ENCODE measurements at regions not wholly inside any gene's neighbourhood (a gene's known extent, or its start where the extent isn't known, plus 50 kb on each side); places are given as distances from the start of the nearest gene placed in this dataset.
"Not testable (repeated sequence)": the region's sequence is repeated elsewhere in the genome, so short reads cannot be mapped to it uniquely, and the experiment has no call there.

GRCh38 chr2:91839904-91840868 lies 3031.0 kb upstream of the TEKT4 start:
- Histone ChIP-seq H3K79me2 (ENCODE audit: control insufficient read depth, low read length) (no peaks in the 10 kb centered on the region), H4K20me1 (ENCODE audit: control insufficient read depth, insufficient read depth, low read depth, low read length) (no peaks in the 10 kb centered on the region), H3K4me1 (ENCODE audit: control insufficient read depth, low read length) (no peaks in the 10 kb centered on the region), H3K4me3 (ENCODE audit: low read length) (no peak overlapping the region), H3K4me2 (ENCODE audit: low read length) (no peak overlapping the region), H3F3A (ENCODE audit: control insufficient read depth, insufficient read depth) (no peaks in the 10 kb centered on the region), H3K9me2 (replicated peaks; ENCODE audit: control insufficient read depth, low read length) (no peaks in the 10 kb centered on the region), H3K36me3 (ENCODE audit: control insufficient read depth, low read length) (no peaks in the 10 kb centered on the region), H3K27ac (ENCODE audit: low read depth, low read length) (no peak overlapping the region), H3K27me3 (ENCODE audit: control insufficient read depth, low read length) (no peaks in the 10 kb centered on the region), H3K9me3 (ENCODE audit: control insufficient read depth, insufficient read depth, low read length) (no peaks in the 10 kb centered on the region)
- TF ChIP-seq CTCF (IDR thresholded peaks at IDR 0.05; ENCODE audit: low read depth, low read length, poor library complexity, severe bottlenecking) (no peak), EZH2phosphoT487 (IDR thresholded peaks at IDR 0.05; ENCODE audit: borderline replicate concordance, low read length) (no peak)

- not testable (repeated sequence) for H3K4me3 ChIP-seq (ENCODE audit: low read length); H3K4me1 ChIP-seq (ENCODE audit: control insufficient read depth, low read length)
Observed at GRCh38 chr2:91842264-91842663, 3029.0 kb upstream of the TEKT4 start.

GRCh38 chr2:91842913-91843312 lies 3028.3 kb upstream of the TEKT4 start:
- H3K36me3 ChIP-seq (ENCODE audit: control insufficient read depth, low read length); H3K4me2 ChIP-seq (ENCODE audit: low read length): not testable (repeated sequence)

More at GRCh38 chr2:91842264-91842663, 3029.0 kb upstream of the TEKT4 start:
- H3K27me3 ChIP-seq (ENCODE audit: control insufficient read depth, low read length); H3K27ac ChIP-seq (ENCODE audit: low read depth, low read length); H3K4me2 ChIP-seq (ENCODE audit: low read length); H4K20me1 ChIP-seq (ENCODE audit: control insufficient read depth, insufficient read depth, low read depth, low read length); H3K79me2 ChIP-seq (ENCODE audit: control insufficient read depth, low read length); H3F3A ChIP-seq (ENCODE audit: control insufficient read depth, insufficient read depth); H3K9me2 ChIP-seq (replicated peaks; ENCODE audit: control insufficient read depth, low read length); H3K9me3 ChIP-seq (ENCODE audit: control insufficient read depth, insufficient read depth, low read length); H3K36me3 ChIP-seq (ENCODE audit: control insufficient read depth, low read length): not testable (repeated sequence)

GRCh38 chr2:91843723-91844450 lies 3027.3 kb upstream of the TEKT4 start:
- H3K27ac ChIP-seq (ENCODE audit: low read depth, low read length); H3K9me2 ChIP-seq (replicated peaks; ENCODE audit: control insufficient read depth, low read length); H3K4me2 ChIP-seq (ENCODE audit: low read length); H3K27me3 ChIP-seq (ENCODE audit: control insufficient read depth, low read length); H3K4me1 ChIP-seq (ENCODE audit: control insufficient read depth, low read length); H3K79me2 ChIP-seq (ENCODE audit: control insufficient read depth, low read length); H3F3A ChIP-seq (ENCODE audit: control insufficient read depth, insufficient read depth); H3K9me3 ChIP-seq (ENCODE audit: control insufficient read depth, insufficient read depth, low read length); H4K20me1 ChIP-seq (ENCODE audit: control insufficient read depth, insufficient read depth, low read depth, low read length); H3K4me3 ChIP-seq (ENCODE audit: low read length); H3K36me3 ChIP-seq (ENCODE audit: control insufficient read depth, low read length): not testable (repeated sequence)

More at GRCh38 chr2:91842913-91843312, 3028.3 kb upstream of the TEKT4 start:
- H3K9me2 ChIP-seq (replicated peaks; ENCODE audit: control insufficient read depth, low read length); H3K27ac ChIP-seq (ENCODE audit: low read depth, low read length); H4K20me1 ChIP-seq (ENCODE audit: control insufficient read depth, insufficient read depth, low read depth, low read length); H3K4me3 ChIP-seq (ENCODE audit: low read length); H3K9me3 ChIP-seq (ENCODE audit: control insufficient read depth, insufficient read depth, low read length); H3K27me3 ChIP-seq (ENCODE audit: control insufficient read depth, low read length); H3K79me2 ChIP-seq (ENCODE audit: control insufficient read depth, low read length); H3F3A ChIP-seq (ENCODE audit: control insufficient read depth, insufficient read depth); H3K4me1 ChIP-seq (ENCODE audit: control insufficient read depth, low read length): not testable (repeated sequence)

- H3K4me3 ChIP-seq (ENCODE audit: low read length); H3K4me2 ChIP-seq (ENCODE audit: low read length); H4K20me1 ChIP-seq (ENCODE audit: control insufficient read depth, insufficient read depth, low read depth, low read length); H3K4me1 ChIP-seq (ENCODE audit: control insufficient read depth, low read length); H3K9me2 ChIP-seq (replicated peaks; ENCODE audit: control insufficient read depth, low read length); H3F3A ChIP-seq (ENCODE audit: control insufficient read depth, insufficient read depth); H3K27me3 ChIP-seq (ENCODE audit: control insufficient read depth, low read length); H3K79me2 ChIP-seq (ENCODE audit: control insufficient read depth, low read length); H3K27ac ChIP-seq (ENCODE audit: low read depth, low read length); H3K9me3 ChIP-seq (ENCODE audit: control insufficient read depth, insufficient read depth, low read length); H3K36me3 ChIP-seq (ENCODE audit: control insufficient read depth, low read length): not testable (repeated sequence)
Observed at GRCh38 chr2:91844451-91844825, 3026.8 kb upstream of the TEKT4 start.

GRCh38 chr2:91846388-91846787 lies 3024.8 kb upstream of the TEKT4 start:
- H3K27ac ChIP-seq (ENCODE audit: low read depth, low read length); H4K20me1 ChIP-seq (ENCODE audit: control insufficient read depth, insufficient read depth, low read depth, low read length); H3K79me2 ChIP-seq (ENCODE audit: control insufficient read depth, low read length); H3K4me2 ChIP-seq (ENCODE audit: low read length); H3F3A ChIP-seq (ENCODE audit: control insufficient read depth, insufficient read depth); H3K36me3 ChIP-seq (ENCODE audit: control insufficient read depth, low read length); H3K27me3 ChIP-seq (ENCODE audit: control insufficient read depth, low read length); H3K9me2 ChIP-seq (replicated peaks; ENCODE audit: control insufficient read depth, low read length); H3K4me1 ChIP-seq (ENCODE audit: control insufficient read depth, low read length); H3K4me3 ChIP-seq (ENCODE audit: low read length); H3K9me3 ChIP-seq (ENCODE audit: control insufficient read depth, insufficient read depth, low read length): not testable (repeated sequence)

Measured in DOHH2 (cell line).